ENCODE measurements at regions not wholly inside any gene's neighbourhood (a gene's known extent, or its start where the extent isn't known, plus 50 kb on each side); places are given as distances from the start of the nearest gene placed in this dataset.

- no peak for ATAC-seq
- Mint-ChIP-seq H3K4me3 (no peak overlapping the region), H3K27ac (no peak overlapping the region), H3K4me1 (no peaks in the 10 kb centered on the region; the same call in 2 of the 3 replicates), H3K27me3 (ENCODE audit: insufficient read depth, low read depth, poor library complexity) (no peaks in the 10 kb centered on the region), H3K36me3 (ENCODE audit: low read depth) (0 out of 3 replicates have a peak, but pooled peaks cover 2% of the 10 kb centered on the region), H3K9me3 (no peaks in the 10 kb centered on the region; the same call in 2 of the 3 replicates)
- H3K27ac ChIP-seq (ENCODE audit: low read depth) = no peak overlapping the region
- no peak for TF ChIP-seq CREB1 (CRISPR knock-in tag; IDR thresholded peaks at IDR 0.05; ENCODE audit: low read depth)
- no peak for TF ChIP-seq STAT1 (IDR thresholded peaks at IDR 0.05; ENCODE audit: unreplicated experiment)
- no peak for TF ChIP-seq CTCF (conservative IDR thresholded peaks at IDR 0.05; ENCODE audit: low read depth in 2 of 2)
- H3K4me2 ChIP-seq = no peak overlapping the region
- H3K4me3 ChIP-seq = no peak overlapping the region
- no peaks in the 10 kb centered on the region for H3K27me3 ChIP-seq (ENCODE audit: insufficient read depth)
- H3F3A ChIP-seq (replicated peaks; ENCODE audit: low read depth) = no peaks in the 10 kb centered on the region
- DNase-seq (ENCODE audit: low spot score) = no peak
- H3K36me3 ChIP-seq (ENCODE audit: insufficient read depth) = no peaks in the 10 kb centered on the region
- H3K79me2 ChIP-seq (replicated peaks; ENCODE audit: insufficient read depth) = no peaks in the 10 kb centered on the region
- no peaks in the 10 kb centered on the region for H3K4me1 ChIP-seq (ENCODE audit: insufficient read depth)
- peaks cover 17% of the 10 kb centered on the region; the same call in 1 of the 2 replicates for H3K9me2 ChIP-seq (ENCODE audit: insufficient read depth)
- H2AFZ ChIP-seq = no peak overlapping the region
- H4K20me1 ChIP-seq (replicated peaks; ENCODE audit: insufficient read depth) = no peaks in the 10 kb centered on the region
Measured at GRCh38 chr6:131436358-131436757, 136.7 kb upstream of the ARG1 start.

GRCh38 chr6:131443014-131443413, 130.0 kb upstream of the ARG1 start:
- H3K36me3 ChIP-seq (ENCODE audit: insufficient read depth) = no peaks in the 10 kb centered on the region
- H3K4me3 ChIP-seq = no peak overlapping the region
- no peaks in the 10 kb centered on the region for H3K27me3 Mint-ChIP-seq (ENCODE audit: insufficient read depth, low read depth, poor library complexity)
- H3K9me2 ChIP-seq (ENCODE audit: insufficient read depth) = 0 out of 2 replicates have a peak, but pooled peaks cover 6% of the 10 kb centered on the region
- no peaks in the 10 kb centered on the region for H4K20me1 ChIP-seq (replicated peaks; ENCODE audit: insufficient read depth)
- H3K27ac ChIP-seq (ENCODE audit: low read depth) = no peak overlapping the region
- no peak overlapping the region for H3K4me3 Mint-ChIP-seq
- H3K4me1 ChIP-seq (ENCODE audit: insufficient read depth) = no peaks in the 10 kb centered on the region
- H3K9me3 Mint-ChIP-seq = no peaks in the 10 kb centered on the region
- H3K27me3 ChIP-seq (ENCODE audit: insufficient read depth) = no peaks in the 10 kb centered on the region
- H3K36me3 Mint-ChIP-seq (ENCODE audit: low read depth) = no peaks in the 10 kb centered on the region; the same call in 2 of the 3 replicates
- H2AFZ ChIP-seq = no peak overlapping the region; the same call in 1 of the 2 replicates
- no peaks in the 10 kb centered on the region; the same call in 2 of the 3 replicates for H3K4me1 Mint-ChIP-seq
- 0 out of 2 replicates have a peak, but pooled peaks cover 3% of the 10 kb centered on the region for H3F3A ChIP-seq (replicated peaks; ENCODE audit: low read depth)
- no peak overlapping the region for H3K4me2 ChIP-seq
- no peak overlapping the region for H3K27ac Mint-ChIP-seq
- no peaks in the 10 kb centered on the region for H3K79me2 ChIP-seq (replicated peaks; ENCODE audit: insufficient read depth)
- no peak for DNase-seq (ENCODE audit: low spot score)
- no peak for ATAC-seq
- TF ChIP-seq CTCF (conservative IDR thresholded peaks at IDR 0.05; ENCODE audit: low read depth in 2 of 2) = no peak
- TF ChIP-seq CREB1 (CRISPR knock-in tag; IDR thresholded peaks at IDR 0.05; ENCODE audit: low read depth) = no peak
- no peak for TF ChIP-seq NANOG (IDR thresholded peaks at IDR 0.05; ENCODE audit: borderline replicate concordance)
- no peak for TF ChIP-seq ZNF331 (CRISPR knock-in tag; IDR thresholded peaks at IDR 0.05; ENCODE audit: low read depth)
- TF ChIP-seq ETS1 (IDR thresholded peaks at IDR 0.05) = no peak
- TF ChIP-seq REST (IDR thresholded peaks at IDR 0.05; ENCODE audit: unreplicated experiment) = no peak
- no peak for TF ChIP-seq STAT1 (IDR thresholded peaks at IDR 0.05; ENCODE audit: unreplicated experiment)
- no peak for TF ChIP-seq JUNB (IDR thresholded peaks at IDR 0.05; ENCODE audit: unreplicated experiment)
- no peak for TF ChIP-seq ZNF114 (CRISPR knock-in tag; IDR thresholded peaks at IDR 0.05)
- TF ChIP-seq EZH2 (IDR thresholded peaks at IDR 0.05; ENCODE audit: low read depth, unreplicated experiment) = no peak
- no peak for TF ChIP-seq EZH2phosphoT487 (IDR thresholded peaks at IDR 0.05; ENCODE audit: unreplicated experiment)

Data from GM23338 (cell line).